CD14-positive monocyte (primary cell): ENCODE measurements at regions not wholly inside any gene's neighbourhood (a gene's known extent, or its start where the extent isn't known, plus 50 kb on each side); places are given as distances from the start of the nearest gene placed in this dataset.

Experiments
- DNase-seq, 3 donors: peaks; one replicate each; pipeline ENCODE4 v3.0.0-alpha.2; 2011 to 2022
- H2AFZ ChIP-seq: 2 replicates; pipeline ENCODE4 v1.6.0; 2012; ENCODE audit warnings: mild to moderate bottlenecking, low read depth, low read length, inconsistent platforms; ENCODE audit not compliant: insufficient read depth, poor library complexity, severe bottlenecking
- H3K27ac ChIP-seq, 2 donors: 1 replicate in 1 of 2; 2 replicates in 1 of 2; pipeline ENCODE4 v1.5.1; 2012 to 2013; ENCODE audit warnings: low read length in 2 of 2, control low read depth in 1 of 2, inconsistent platforms in 1 of 2, low read depth in 1 of 2, mild to moderate bottlenecking in 1 of 2
- H3K27me3 ChIP-seq, 2 donors: one replicate each; pipeline versions ENCODE4 v1.6.0 to v1.6.1; 2011 to 2013; ENCODE audit warnings: low read length in 2 of 2; ENCODE audit not compliant: control insufficient read depth in 2 of 2, insufficient read depth in 2 of 2
- H3K36me3 ChIP-seq, 2 donors: replicated peaks in 1 of 2; 1 replicate in 1 of 2; 2 replicates in 1 of 2; pipeline versions ENCODE4 v1.5.1 to v1.6.1; 2012 to 2013; ENCODE audit warnings: low read length in 2 of 2, control low read depth in 1 of 2, inconsistent platforms in 1 of 2, mild to moderate bottlenecking in 1 of 2; ENCODE audit not compliant: insufficient read depth in 2 of 2, control insufficient read depth in 1 of 2
- H3K4me1 ChIP-seq, 2 donors: 1 replicate in 1 of 2; 2 replicates in 1 of 2; pipeline versions ENCODE4 v1.5.1 to v1.6.1; 2012 to 2013; ENCODE audit warnings: low read length in 2 of 2, control low read depth in 1 of 2, inconsistent platforms in 1 of 2, mild to moderate bottlenecking in 1 of 2, moderate library complexity in 1 of 2; ENCODE audit not compliant: insufficient read depth in 2 of 2, control insufficient read depth in 1 of 2
- H3K4me2 ChIP-seq: replicated peaks from 2 replicates; pipeline ENCODE3; 2012; ENCODE audit warnings: low read length, moderate library complexity, mild to moderate bottlenecking; ENCODE audit not compliant: poor library complexity, severe bottlenecking; ENCODE audit errors: extremely low read depth
- H3K4me3 ChIP-seq, 3 experiments: fragments of 200-600 bp in 1 of 3; sonication (generic) in 1 of 3; replicated peaks in 1 of 3; 1 replicate in 2 of 3; 2 replicates in 1 of 3; pipeline ENCODE4 v1.5.1; 2011 to 2013; ENCODE audit warnings: low read length in 3 of 3, mild to moderate bottlenecking in 3 of 3, control low read depth in 2 of 3, low read depth in 2 of 3, inconsistent platforms in 1 of 3, moderate library complexity in 1 of 3
- H3K79me2 ChIP-seq: 2 replicates; pipeline ENCODE4 v1.6.0; 2012; ENCODE audit warnings: mild to moderate bottlenecking, control low read depth, inconsistent platforms, low read length, moderate library complexity; ENCODE audit not compliant: insufficient read depth
- H3K9ac ChIP-seq: 2 replicates; pipeline ENCODE4 v1.6.0; 2017; ENCODE audit warnings: low read length, mild to moderate bottlenecking; ENCODE audit not compliant: insufficient read depth, poor library complexity, severe bottlenecking
- H3K9me3 ChIP-seq, 2 donors: replicated peaks in 1 of 2; 1 replicate in 1 of 2; 2 replicates in 1 of 2; pipeline versions ENCODE4 v1.5.1 to v1.6.1; 2012 to 2013; ENCODE audit warnings: low read length in 2 of 2, control low read depth in 1 of 2; ENCODE audit not compliant: control insufficient read depth in 1 of 2, insufficient read depth in 1 of 2
- H4K20me1 ChIP-seq: 2 replicates; pipeline ENCODE4 v1.6.0; 2012; ENCODE audit warnings: mild to moderate bottlenecking, low read length, control low read depth, moderate library complexity; ENCODE audit not compliant: insufficient read depth
- H3K27ac Mint-ChIP-seq, 7 donors: one replicate each; pipeline ENCODE4 v1.8.0; 2020; ENCODE audit warnings: mild to moderate bottlenecking in 7 of 7, mixed read lengths in 7 of 7, moderate library complexity in 6 of 7, inconsistent platforms in 2 of 7
- H3K27me3 Mint-ChIP-seq, 3 donors: one replicate each; pipeline ENCODE4 v1.8.0; 2021 to 2022; ENCODE audit warnings: low read depth in 3 of 3, mild to moderate bottlenecking in 3 of 3, mixed read lengths in 3 of 3, moderate library complexity in 3 of 3, inconsistent platforms in 1 of 3
- H3K36me3 Mint-ChIP-seq, 2 donors: one replicate each; pipeline ENCODE4 v1.8.0; 2020; ENCODE audit warnings: mixed read lengths in 2 of 2, inconsistent platforms in 1 of 2, mild to moderate bottlenecking in 1 of 2
- H3K4me1 Mint-ChIP-seq: one replicate; pipeline ENCODE4 v1.8.0; 2020; ENCODE audit warnings: mild to moderate bottlenecking, mixed read lengths
- H3K4me3 Mint-ChIP-seq, 2 donors: one replicate each; pipeline ENCODE4 v1.8.0; 2020; ENCODE audit warnings: mild to moderate bottlenecking in 2 of 2, mixed read lengths in 2 of 2, moderate library complexity in 1 of 2
- H3K9me3 Mint-ChIP-seq, 7 donors: one replicate each; pipeline ENCODE4 v1.8.0; 2020 to 2022; ENCODE audit warnings: mixed read lengths in 7 of 7, mild to moderate bottlenecking in 6 of 7, moderate library complexity in 6 of 7, inconsistent platforms in 2 of 7
- CTCF ChIP-seq: fragments of 200-600 bp; IDR thresholded peaks from one replicate; pipeline ENCODE4 v1.8.0; 2022; ENCODE audit warnings: antibody characterized with exemption, mild to moderate bottlenecking
- WGBS: methylation state at CpG from one replicate; pipeline ENCODE4 v1.1.5; 2013; ENCODE audit warnings: missing lambda C conversion rate; ENCODE audit not compliant: insufficient coverage; 5-methylcytosine and 5-hydroxymethylcytosine counted together
- intact Hi-C, 2 donors: fragments of 100-400 bp; cut with micrococcal nuclease; formaldehyde crosslinking; loops; one replicate each; pipeline versions ENCODE4 v1.15.0 to v1.15.1; 2023

- Histone ChIP-seq H3K79me2 (no peaks in the 10 kb centered on the region), H3K4me3 (no peak overlapping the region), H3K4me1 (no peaks in the 10 kb centered on the region), H3K27ac (no peak overlapping the region), H3K27me3 (no peaks in the 10 kb centered on the region), H3K9ac (no peak overlapping the region), H2AFZ (no peak overlapping the region), H3K9me3 (peaks cover 0 to 2% of the 10 kb centered on the region in 2 donors), H3K4me2 (no peak overlapping the region), H4K20me1 (no peaks in the 10 kb centered on the region), H3K36me3 (no peaks in the 10 kb centered on the region)
- no peaks in the 10 kb centered on the region for H3K36me3 Mint-ChIP-seq
- no peak overlapping the region for H3K4me3 Mint-ChIP-seq
- no peaks in the 10 kb centered on the region for H3K4me1 Mint-ChIP-seq
- peaks cover 2 to 4% (median 4%) of the 10 kb centered on the region in 3 donors for H3K27me3 Mint-ChIP-seq
- no peak overlapping the region for H3K27ac Mint-ChIP-seq
- WGBS = 91% methylated on average over 12 of the region's 19 CpGs
- DNase-seq = no peak
- peaks cover 0 to 5% (median 2%) of the 10 kb centered on the region in 7 donors for H3K9me3 Mint-ChIP-seq
- TF ChIP-seq CTCF = no peak
- intact Hi-C loops = no loop called here
Measured at GRCh38 chr22:47872761-47873535, 1110.5 kb downstream of the TBC1D22A start.

- DNase-seq = no peak
- Mint-ChIP-seq H3K36me3 (no peaks in the 10 kb centered on the region), H3K27ac (no peak overlapping the region), H3K9me3 (peaks cover 0 to 6% (median 3%) of the 10 kb centered on the region in 7 donors), H3K4me1 (no peaks in the 10 kb centered on the region), H3K27me3 (no peaks in the 10 kb centered on the region), H3K4me3 (no peak overlapping the region)
- Histone ChIP-seq H3K4me3 (no peak overlapping the region), H3K4me2 (no peak overlapping the region), H3K36me3 (no peaks in the 10 kb centered on the region), H3K9me3 (peaks cover 0 to 10% of the 10 kb centered on the region in 2 donors), H4K20me1 (no peaks in the 10 kb centered on the region), H2AFZ (no peak overlapping the region), H3K27ac (no peak overlapping the region), H3K27me3 (no peaks in the 10 kb centered on the region), H3K9ac (no peak overlapping the region), H3K79me2 (no peaks in the 10 kb centered on the region), H3K4me1 (no peaks in the 10 kb centered on the region)
- WGBS = no CpG with 5 or more reads among the region's 3 CpGs
- intact Hi-C loops = no loop called here
- TF ChIP-seq CTCF = no peak
Measured at GRCh38 chr22:47865626-47866025, 1103.2 kb downstream of the TBC1D22A start.
